ENCODE measurements at regions not wholly inside any gene's neighbourhood (a gene's known extent, or its start where the extent isn't known, plus 50 kb on each side); places are given as distances from the start of the nearest gene placed in this dataset.
A peak's percentile ranks its signal among the peaks of the same experiment; 100 is the strongest.

DNA sequence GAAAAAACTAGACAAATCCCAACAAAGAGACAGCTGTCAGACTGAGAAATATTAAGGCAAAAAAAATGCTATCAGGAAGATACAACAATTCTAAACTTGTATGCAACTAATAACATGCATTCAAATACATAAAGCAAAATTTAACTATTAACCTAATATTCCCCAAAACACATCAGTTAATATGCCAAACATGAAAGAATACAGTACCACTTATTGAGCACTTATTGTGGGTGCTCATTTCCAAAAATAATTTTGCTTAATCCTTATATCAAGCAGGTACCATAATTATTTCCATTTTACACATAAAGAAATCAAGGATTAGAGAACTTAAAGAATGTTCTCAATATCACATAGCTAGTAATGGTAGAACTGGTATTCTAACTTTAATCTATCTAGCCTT, 67.7 kb upstream of the HMGXB4 start:
- intact Hi-C loops (cut with DNase I): no loop called here
- Histone ChIP-seq H3K27me3 (no peaks in the 10 kb centered on the region), H3K4me1 (no peaks in the 10 kb centered on the region), H3K27ac (no peak overlapping the region), H3K9me3 (peaks cover 0 to 16% (median 0%) of the 10 kb centered on the region in 3 donors), H3K36me3 (replicated peaks in 1 of 2; ENCODE audit: insufficient read depth in 1 of 2, low read depth in 2 of 2) (no peaks in the 10 kb centered on the region), H3K4me3 (no peak overlapping the region)
- TF ChIP-seq, protein P1, sequence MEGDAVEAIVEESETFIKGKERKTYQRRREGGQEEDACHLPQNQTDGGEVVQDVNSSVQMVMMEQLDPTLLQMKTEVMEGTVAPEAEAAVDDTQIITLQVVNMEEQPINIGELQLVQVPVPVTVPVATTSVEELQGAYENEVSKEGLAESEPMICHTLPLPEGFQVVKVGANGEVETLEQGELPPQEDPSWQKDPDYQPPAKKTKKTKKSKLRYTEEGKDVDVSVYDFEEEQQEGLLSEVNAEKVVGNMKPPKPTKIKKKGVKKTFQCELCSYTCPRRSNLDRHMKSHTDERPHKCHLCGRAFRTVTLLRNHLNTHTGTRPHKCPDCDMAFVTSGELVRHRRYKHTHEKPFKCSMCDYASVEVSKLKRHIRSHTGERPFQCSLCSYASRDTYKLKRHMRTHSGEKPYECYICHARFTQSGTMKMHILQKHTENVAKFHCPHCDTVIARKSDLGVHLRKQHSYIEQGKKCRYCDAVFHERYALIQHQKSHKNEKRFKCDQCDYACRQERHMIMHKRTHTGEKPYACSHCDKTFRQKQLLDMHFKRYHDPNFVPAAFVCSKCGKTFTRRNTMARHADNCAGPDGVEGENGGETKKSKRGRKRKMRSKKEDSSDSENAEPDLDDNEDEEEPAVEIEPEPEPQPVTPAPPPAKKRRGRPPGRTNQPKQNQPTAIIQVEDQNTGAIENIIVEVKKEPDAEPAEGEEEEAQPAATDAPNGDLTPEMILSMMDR (IDR thresholded peaks at IDR 0.05): no peak
- TF ChIP-seq POLR2A (IDR thresholded peaks at IDR 0.05): no peak
- DNase-seq (no peak), ATAC-seq (no peak)

DNA sequence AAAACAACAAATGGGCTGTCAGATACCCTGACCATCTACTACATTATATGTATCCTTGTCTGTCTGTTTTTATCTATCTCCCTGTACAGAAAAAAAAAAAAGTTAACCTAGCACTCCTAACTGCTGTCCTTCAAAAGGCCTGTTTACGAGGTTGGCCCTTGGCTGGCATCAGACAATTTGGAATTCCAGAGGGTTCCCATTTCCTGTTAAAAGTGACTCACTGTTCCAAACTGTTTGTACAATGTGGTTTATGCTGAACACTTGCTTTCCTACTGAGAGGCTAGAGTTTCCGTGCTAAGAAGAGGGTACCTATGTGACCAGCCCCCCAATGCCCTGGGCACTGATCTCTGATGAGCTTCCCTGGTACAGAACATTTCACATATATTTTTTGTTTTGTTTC, 65.9 kb upstream of the HMGXB4 start:
- no peaks in the 10 kb centered on the region for H3K4me1 ChIP-seq
- H3K36me3 ChIP-seq (replicated peaks in 1 of 2; ENCODE audit: insufficient read depth in 1 of 2, low read depth in 2 of 2): no peaks in the 10 kb centered on the region
- H3K4me3 ChIP-seq: no peak overlapping the region
- TF ChIP-seq, protein P1 (IDR thresholded peaks at IDR 0.05): no peak
- H3K9me3 ChIP-seq: peaks cover 0 to 16% (median 0%) of the 10 kb centered on the region in 3 donors
- ATAC-seq: no peak
- intact Hi-C loops (cut with DNase I): no loop called here
- 33 to 39% methylated on average over 2 of the region's 2 CpGs for whole genome bisulfite sequencing, 2 donors
- H3K27ac ChIP-seq: no peak overlapping the region
- H3K27me3 ChIP-seq: no peaks in the 10 kb centered on the region
- peak in 1 of 4 donors; percentile 6 for DNase-seq

DNA sequence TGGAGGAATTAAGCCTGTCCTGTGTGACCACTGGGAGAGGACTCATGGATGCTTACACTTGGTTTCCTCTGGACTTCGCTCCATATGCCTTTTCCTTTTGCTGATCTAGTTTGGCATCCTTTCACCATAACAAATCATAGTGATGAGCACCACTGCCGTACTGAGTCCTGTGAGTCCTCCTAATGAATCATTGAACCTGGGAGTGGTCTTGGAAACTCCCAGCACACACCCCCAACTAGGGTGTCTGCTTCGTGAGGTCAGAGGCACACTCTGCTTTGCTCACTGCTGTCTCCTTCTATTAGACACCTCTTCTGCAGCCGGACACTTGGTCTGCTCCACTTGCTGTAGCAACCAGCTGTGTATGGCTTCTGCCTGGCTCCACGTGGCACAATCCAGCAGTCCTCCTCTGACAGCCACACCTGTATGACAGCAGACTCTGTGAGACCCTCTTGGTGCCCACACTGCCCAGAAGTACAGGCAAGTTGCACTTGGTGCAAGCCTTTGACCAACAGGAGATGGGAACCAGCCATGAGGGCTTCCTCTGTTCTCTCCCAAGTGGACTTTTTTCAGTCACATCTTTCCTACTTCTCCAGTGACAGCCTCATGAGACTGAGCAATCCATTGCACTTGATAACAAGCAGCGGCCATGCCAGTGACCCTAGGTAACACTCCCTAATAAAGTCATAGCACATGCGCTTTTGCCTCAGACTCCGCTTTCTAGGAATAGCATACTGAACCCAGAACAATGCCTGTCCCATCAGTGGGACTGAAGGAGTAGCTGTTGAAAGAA, 65.0 kb upstream of the HMGXB4 start:
- H3K9me3 ChIP-seq: peaks cover 0 to 8% (median 0%) of the 10 kb centered on the region in 3 donors
- no peak for DNase-seq
- WGBS, 2 donors: 58 to 60% methylated on average over 8 of the region's 8 CpGs
- TF ChIP-seq POLR2A (IDR thresholded peaks at IDR 0.05): no peak
- TF ChIP-seq, protein P1 (IDR thresholded peaks at IDR 0.05): no peak
- no peak for ATAC-seq
- no peak overlapping the region for H3K4me3 ChIP-seq
- H3K27ac ChIP-seq: no peak overlapping the region
- no peaks in the 10 kb centered on the region for H3K4me1 ChIP-seq
- H3K27me3 ChIP-seq: no peaks in the 10 kb centered on the region
- intact Hi-C loops (cut with DNase I): no loop called here
- H3K36me3 ChIP-seq (replicated peaks in 1 of 2; ENCODE audit: insufficient read depth in 1 of 2, low read depth in 2 of 2): no peaks in the 10 kb centered on the region

DNA sequence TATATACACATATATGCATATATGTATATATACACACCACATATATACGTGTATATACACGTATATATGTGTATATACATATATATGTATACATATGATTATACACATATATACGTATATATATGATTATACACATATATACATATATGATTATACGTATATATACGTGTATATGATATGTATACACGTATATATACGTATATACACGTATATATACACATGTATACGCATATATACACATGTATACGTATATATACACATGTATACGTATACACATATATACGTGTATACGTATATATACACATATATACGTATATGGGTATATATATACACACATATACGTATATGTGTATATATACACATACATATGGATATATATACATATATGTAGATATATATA, 62.1 kb upstream of the HMGXB4 start:
- Histone ChIP-seq H3K9me3 (no peaks in the 10 kb centered on the region), H3K27ac (no peak overlapping the region), H3K36me3 (replicated peaks in 1 of 2; ENCODE audit: insufficient read depth in 1 of 2, low read depth in 2 of 2) (no peaks in the 10 kb centered on the region), H3K27me3 (no peaks in the 10 kb centered on the region), H3K4me3 (no peak overlapping the region), H3K4me1 (no peaks in the 10 kb centered on the region)
- ATAC-seq (no peak), DNase-seq (no peak)
- TF ChIP-seq, protein P1 (IDR thresholded peaks at IDR 0.05): no peak
- TF ChIP-seq POLR2A (IDR thresholded peaks at IDR 0.05): no peak
- intact Hi-C loops (cut with DNase I): no loop called here
- 60 to 61% methylated on average over 15 of the region's 15 CpGs for WGBS, 2 donors

DNA sequence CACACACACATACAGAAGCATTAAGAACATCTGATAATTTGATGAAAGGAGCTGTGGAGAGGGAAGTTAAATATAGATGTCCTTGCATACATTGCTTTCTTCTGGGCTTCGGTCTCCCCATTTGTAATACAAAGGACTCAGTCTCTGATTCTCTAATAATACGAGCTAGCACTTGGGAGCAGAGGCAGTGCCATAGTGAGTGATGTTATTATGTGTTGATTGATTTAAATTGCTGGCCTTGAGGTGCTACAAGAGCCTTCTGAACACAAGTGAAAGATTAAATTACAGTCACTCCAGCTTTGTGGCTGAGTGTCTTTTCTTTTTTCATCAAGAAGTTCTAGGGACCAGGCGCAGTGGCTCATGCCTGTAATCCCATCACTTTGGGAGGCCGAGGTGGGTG, 61.5 kb upstream of the HMGXB4 start:
- H3K4me1 ChIP-seq: no peaks in the 10 kb centered on the region
- TF ChIP-seq POLR2A (IDR thresholded peaks at IDR 0.05): no peak
- TF ChIP-seq, protein P1 (IDR thresholded peaks at IDR 0.05): no peak
- H3K4me3 ChIP-seq: no peak overlapping the region
- DNase-seq (no peak), ATAC-seq (no peak)
- 55 to 73% methylated on average over 4 of the region's 4 CpGs for WGBS, 2 donors
- H3K27me3 ChIP-seq: no peaks in the 10 kb centered on the region
- no peaks in the 10 kb centered on the region for H3K9me3 ChIP-seq
- intact Hi-C loops (cut with DNase I): no loop called here
- no peak overlapping the region for H3K27ac ChIP-seq
- H3K36me3 ChIP-seq (replicated peaks in 1 of 2; ENCODE audit: insufficient read depth in 1 of 2, low read depth in 2 of 2): no peaks in the 10 kb centered on the region
